MM.1S (cell line): ENCODE measurements at regions not wholly inside any gene's neighbourhood (a gene's known extent, or its start where the extent isn't known, plus 50 kb on each side); places are given as distances from the start of the nearest gene placed in this dataset.
A peak's percentile ranks its signal among the peaks of the same experiment; 100 is the strongest.

ENCODE experiments used
- DNase-seq: peaks from one replicate; pipeline ENCODE4 v3.0.0-alpha.2; 2015
- H2AFZ ChIP-seq: fragments of 300-600 bp; sonication (generic); 2 replicates; pipeline ENCODE4 v1.6.0; 2016; ENCODE audit warnings: antibody characterized with exemption, low read length
- H3F3A ChIP-seq: fragments of 300-600 bp; sonication (generic); 2 replicates; pipeline ENCODE4 v1.6.1; 2016; ENCODE audit warnings: mild to moderate bottlenecking, antibody characterized with exemption, low read length, moderate library complexity, mixed read lengths; ENCODE audit not compliant: insufficient read depth
- H3K27ac ChIP-seq: fragments of 300-600 bp; sonication (generic); 2 replicates; pipeline ENCODE4 v1.5.1; 2016; ENCODE audit warnings: mild to moderate bottlenecking, low read length
- H3K27me3 ChIP-seq: fragments of 300-600 bp; sonication (generic); replicated peaks from 2 replicates; pipeline ENCODE4 v1.6.0; 2016; ENCODE audit warnings: low read length; ENCODE audit not compliant: insufficient read depth
- H3K36me3 ChIP-seq: fragments of 300-600 bp; sonication (generic); replicated peaks from 2 replicates; pipeline ENCODE4 v1.6.1; 2016; ENCODE audit warnings: mild to moderate bottlenecking, low read length, mixed read lengths; ENCODE audit not compliant: insufficient read depth
- H3K4me1 ChIP-seq: fragments of 300-600 bp; sonication (generic); 2 replicates; pipeline ENCODE4 v1.6.1; 2016; ENCODE audit warnings: low read length, mixed read lengths
- H3K4me2 ChIP-seq: fragments of 300-600 bp; sonication (generic); 2 replicates; pipeline ENCODE4 v1.6.0; 2016; ENCODE audit warnings: low read depth, low read length
- H3K4me3 ChIP-seq: fragments of 300-600 bp; sonication (generic); 2 replicates; pipeline ENCODE4 v1.5.1; 2016; ENCODE audit warnings: low read length, mixed read lengths
- H3K79me2 ChIP-seq: fragments of 300-600 bp; sonication (generic); 2 replicates; pipeline ENCODE4 v1.6.1; 2016; ENCODE audit warnings: mixed run types, low read length, mixed read lengths
- H3K9ac ChIP-seq: fragments of 300-600 bp; sonication (generic); 2 replicates; pipeline ENCODE4 v1.6.1; 2016; ENCODE audit warnings: low read length, mixed read lengths
- H3K9me2 ChIP-seq: fragments of 300-600 bp; sonication (generic); replicated peaks from 2 replicates; pipeline ENCODE4 v1.6.1; 2016; ENCODE audit warnings: mild to moderate bottlenecking, low read length, mixed read lengths; ENCODE audit not compliant: insufficient read depth
- H3K9me3 ChIP-seq: fragments of 300-600 bp; sonication (generic); replicated peaks from 2 replicates; pipeline ENCODE4 v1.6.1; 2016; ENCODE audit warnings: mild to moderate bottlenecking, low read length, mixed read lengths; ENCODE audit not compliant: insufficient read depth
- H4K20me1 ChIP-seq: fragments of 300-600 bp; sonication (generic); 2 replicates; pipeline ENCODE4 v1.6.1; 2016; ENCODE audit warnings: mild to moderate bottlenecking, low read length, moderate library complexity, mixed read lengths; ENCODE audit not compliant: insufficient read depth
- EZH2 ChIP-seq: fragments of 300-600 bp; sonication (generic); optimal IDR thresholded peaks from 2 replicates; pipeline ENCODE3; 2017; ENCODE audit warnings: low read depth, mild to moderate bottlenecking, antibody characterized with exemption, low read length, mixed read lengths
- EZH2phosphoT487 ChIP-seq: fragments of 300-600 bp; sonication (generic); IDR thresholded peaks from 2 replicates; pipeline ENCODE4 v1.6.1; 2018; ENCODE audit warnings: antibody characterized with exemption, low read length
- TF ChIP-seq, protein P1 (sequence below): fragments of 300-600 bp; sonication (generic); IDR thresholded peaks from 2 replicates; pipeline ENCODE4 v1.5.1; 2016; ENCODE audit warnings: antibody characterized with exemption, low read length, mixed read lengths

DNA sequence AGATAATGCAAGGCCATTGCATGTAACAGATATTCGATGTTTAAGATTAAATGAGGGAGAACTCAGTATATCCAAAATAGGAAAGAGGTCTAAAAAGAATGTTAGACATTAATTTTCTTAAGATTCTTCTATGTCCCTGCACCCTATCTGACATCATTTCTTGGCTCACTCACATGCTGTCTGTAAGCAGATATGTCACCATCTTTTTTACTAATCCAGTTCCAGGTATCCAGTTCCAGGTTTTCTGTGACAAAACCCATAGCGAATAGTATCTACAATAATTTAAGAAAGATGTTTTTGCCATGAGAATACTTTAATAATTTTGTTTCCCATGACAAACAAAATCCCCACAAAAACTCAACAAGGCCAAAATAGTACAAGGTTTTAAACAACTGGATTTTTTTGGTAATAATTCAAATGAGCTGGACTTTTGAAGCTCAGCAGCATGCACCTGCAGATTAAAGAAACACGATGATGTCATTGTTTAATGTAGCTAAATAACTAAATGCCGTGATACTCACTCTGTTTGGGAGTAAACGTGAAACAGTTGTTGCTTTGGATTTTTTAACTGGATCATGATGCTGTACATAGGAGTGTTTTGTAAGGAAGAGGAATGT is 867.6 kb downstream of the EPHA3 start:
- Histone ChIP-seq H3K9me3 (no peaks in the 10 kb centered on the region), H3K4me1 (no peaks in the 10 kb centered on the region), H3K36me3 (no peaks in the 10 kb centered on the region), H4K20me1 (no peaks in the 10 kb centered on the region), H2AFZ (no peak overlapping the region), H3K27ac (no peak overlapping the region), H3F3A (no peaks in the 10 kb centered on the region), H3K9ac (no peak overlapping the region), H3K79me2 (no peaks in the 10 kb centered on the region), H3K27me3 (no peaks in the 10 kb centered on the region), H3K9me2 (no peaks in the 10 kb centered on the region), H3K4me2 (no peak overlapping the region), H3K4me3 (no peak overlapping the region)
- TF ChIP-seq EZH2phosphoT487 (no peak), EZH2 (no peak)
- TF ChIP-seq, protein P1, sequence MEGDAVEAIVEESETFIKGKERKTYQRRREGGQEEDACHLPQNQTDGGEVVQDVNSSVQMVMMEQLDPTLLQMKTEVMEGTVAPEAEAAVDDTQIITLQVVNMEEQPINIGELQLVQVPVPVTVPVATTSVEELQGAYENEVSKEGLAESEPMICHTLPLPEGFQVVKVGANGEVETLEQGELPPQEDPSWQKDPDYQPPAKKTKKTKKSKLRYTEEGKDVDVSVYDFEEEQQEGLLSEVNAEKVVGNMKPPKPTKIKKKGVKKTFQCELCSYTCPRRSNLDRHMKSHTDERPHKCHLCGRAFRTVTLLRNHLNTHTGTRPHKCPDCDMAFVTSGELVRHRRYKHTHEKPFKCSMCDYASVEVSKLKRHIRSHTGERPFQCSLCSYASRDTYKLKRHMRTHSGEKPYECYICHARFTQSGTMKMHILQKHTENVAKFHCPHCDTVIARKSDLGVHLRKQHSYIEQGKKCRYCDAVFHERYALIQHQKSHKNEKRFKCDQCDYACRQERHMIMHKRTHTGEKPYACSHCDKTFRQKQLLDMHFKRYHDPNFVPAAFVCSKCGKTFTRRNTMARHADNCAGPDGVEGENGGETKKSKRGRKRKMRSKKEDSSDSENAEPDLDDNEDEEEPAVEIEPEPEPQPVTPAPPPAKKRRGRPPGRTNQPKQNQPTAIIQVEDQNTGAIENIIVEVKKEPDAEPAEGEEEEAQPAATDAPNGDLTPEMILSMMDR: no peak
- DNase-seq: no peak

DNA sequence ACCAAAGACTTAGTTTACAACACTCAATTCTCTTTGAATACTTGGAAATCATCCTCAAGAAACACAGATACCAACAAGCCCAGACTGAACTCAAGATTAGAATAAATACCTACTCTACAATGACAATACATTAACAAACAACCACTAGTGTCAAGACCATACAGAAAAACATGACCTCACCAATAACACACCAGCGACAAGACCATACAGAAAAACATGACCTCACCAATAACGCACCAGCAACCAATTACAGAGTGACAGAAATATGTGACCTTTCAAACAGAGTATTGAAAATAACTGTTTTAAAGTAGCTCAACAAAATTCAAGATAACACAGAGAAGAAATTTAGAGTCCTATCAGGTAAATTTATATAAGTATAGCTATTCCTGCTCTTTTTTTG is 876.0 kb downstream of the EPHA3 start:
- Histone ChIP-seq H3K27ac (no peak overlapping the region), H3K9me2 (no peaks in the 10 kb centered on the region), H3K9me3 (no peaks in the 10 kb centered on the region), H3K4me2 (no peak overlapping the region), H2AFZ (no peak overlapping the region), H3F3A (no peaks in the 10 kb centered on the region), H4K20me1 (no peaks in the 10 kb centered on the region), H3K4me3 (no peak overlapping the region), H3K9ac (no peak overlapping the region), H3K4me1 (no peaks in the 10 kb centered on the region), H3K36me3 (no peaks in the 10 kb centered on the region), H3K79me2 (no peaks in the 10 kb centered on the region), H3K27me3 (no peaks in the 10 kb centered on the region)
- no peak for DNase-seq
- TF ChIP-seq EZH2phosphoT487: no peak
- no peak for TF ChIP-seq EZH2
- TF ChIP-seq, protein P1: no peak

DNA sequence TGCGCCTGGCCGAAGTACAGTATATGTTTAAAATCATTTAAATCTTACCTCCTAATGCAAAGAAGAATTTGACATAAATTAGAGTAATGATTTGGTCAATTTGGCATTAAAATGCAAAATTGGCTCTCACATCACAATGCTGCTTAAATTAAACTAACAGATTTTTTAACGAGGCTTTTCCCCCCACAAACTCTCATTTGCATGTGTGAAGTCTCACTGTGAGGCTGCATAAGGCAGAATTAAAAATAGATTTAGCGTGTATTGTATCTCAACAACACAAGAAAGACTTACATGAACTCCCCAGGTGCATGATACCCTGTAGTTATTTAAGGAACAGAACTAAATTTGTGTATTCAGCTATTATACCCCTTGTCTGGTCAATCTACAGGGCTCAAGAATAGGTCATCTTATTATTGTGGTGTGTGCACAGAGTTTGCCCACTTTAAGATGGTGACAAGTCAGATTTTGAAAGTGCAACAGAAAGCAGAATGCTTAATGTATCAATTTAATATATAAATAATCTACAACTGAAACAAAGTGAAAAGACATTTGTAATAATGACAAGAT is 897.9 kb downstream of the EPHA3 start:
- H4K20me1 ChIP-seq: no peaks in the 10 kb centered on the region
- H3K4me1 ChIP-seq: no peaks in the 10 kb centered on the region; the same call in 1 of the 2 replicates
- H3F3A ChIP-seq: no peaks in the 10 kb centered on the region; the same call in 1 of the 2 replicates
- no peaks in the 10 kb centered on the region for H3K9me3 ChIP-seq
- peak; percentile 89 for DNase-seq
- no peak overlapping the region for H3K9ac ChIP-seq
- H3K4me2 ChIP-seq: peak overlapping the region; percentile 8; the same call in 1 of the 2 replicates
- no peaks in the 10 kb centered on the region for H3K79me2 ChIP-seq
- H3K27me3 ChIP-seq: no peaks in the 10 kb centered on the region
- peak overlapping the region; percentile 49; the same call in 1 of the 2 replicates for H3K27ac ChIP-seq
- no peaks in the 10 kb centered on the region for H3K36me3 ChIP-seq
- H2AFZ ChIP-seq: no peak overlapping the region
- H3K9me2 ChIP-seq: no peaks in the 10 kb centered on the region
- TF ChIP-seq EZH2phosphoT487: no peak
- TF ChIP-seq, protein P1: no peak
- TF ChIP-seq EZH2: no peak
- no peak overlapping the region for H3K4me3 ChIP-seq
